ENCODE measurements at regions not wholly inside any gene's neighbourhood (a gene's known extent, or its start where the extent isn't known, plus 50 kb on each side); places are given as distances from the start of the nearest gene placed in this dataset.
"Not testable (repeated sequence)": the region's sequence is repeated elsewhere in the genome, so short reads cannot be mapped to it uniquely, and the experiment has no call there.

DNA sequence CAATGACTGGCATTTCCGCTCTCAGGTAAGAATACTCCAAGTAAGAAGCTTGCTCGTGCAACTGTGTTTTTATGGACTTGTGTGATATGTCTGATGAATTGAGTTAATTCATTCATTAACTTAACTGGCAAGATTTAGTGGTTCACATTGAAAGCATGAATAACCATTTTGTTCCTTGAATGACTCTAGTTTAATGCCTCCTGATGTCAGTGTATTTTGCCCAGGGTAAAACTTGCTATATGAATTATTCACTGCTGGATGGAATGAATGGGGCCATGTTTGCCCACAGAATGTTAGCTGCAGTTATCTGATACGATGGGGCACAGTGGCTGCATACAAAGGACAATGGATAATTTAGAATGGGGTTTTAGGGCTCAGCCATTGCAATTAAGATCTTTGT, 124.1 kb downstream of the ZNF365 start:
- no peak for DNase-seq (ENCODE audit: low read depth)

DNA sequence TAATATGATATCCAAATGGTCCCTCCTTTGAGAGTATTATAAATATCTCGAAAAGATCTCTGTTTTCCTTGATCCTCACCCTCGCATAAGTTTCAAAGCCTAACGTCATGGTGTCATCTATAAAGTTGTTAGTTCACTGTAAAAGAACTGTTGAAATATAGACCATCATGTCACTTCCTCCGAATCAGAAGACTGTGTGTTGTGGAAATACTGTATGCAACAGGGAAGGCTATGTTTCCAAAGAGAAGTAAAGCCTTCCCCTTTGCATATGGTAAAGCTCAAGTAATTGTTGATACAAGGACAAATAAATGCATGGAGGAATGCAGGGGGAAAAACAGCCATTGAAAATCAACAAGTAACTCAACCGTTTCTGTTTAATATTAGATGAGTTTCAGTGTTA, 125.9 kb downstream of the ZNF365 start:
- not testable (repeated sequence) for DNase-seq (ENCODE audit: low read depth)

DNA sequence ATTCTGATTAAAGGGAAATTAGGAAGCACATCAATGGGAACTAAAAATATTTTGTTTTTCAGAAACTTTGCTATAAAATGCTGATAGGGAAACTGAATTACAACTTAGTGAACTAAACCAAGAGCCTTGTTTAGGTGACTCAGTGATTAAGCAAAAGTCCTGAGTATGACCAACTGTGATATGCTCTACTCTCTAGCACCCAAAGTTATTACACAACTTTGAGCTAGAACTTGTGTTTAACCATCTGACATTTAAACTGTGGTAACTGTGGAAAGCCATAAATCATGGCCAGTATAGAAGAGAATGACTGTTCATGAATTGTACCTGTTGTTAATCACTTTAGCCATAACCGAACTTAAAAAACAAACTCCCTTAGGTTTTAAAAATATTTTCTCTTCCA, 127.4 kb downstream of the ZNF365 start:
- DNase-seq (ENCODE audit: low read depth) = no peak

DNA sequence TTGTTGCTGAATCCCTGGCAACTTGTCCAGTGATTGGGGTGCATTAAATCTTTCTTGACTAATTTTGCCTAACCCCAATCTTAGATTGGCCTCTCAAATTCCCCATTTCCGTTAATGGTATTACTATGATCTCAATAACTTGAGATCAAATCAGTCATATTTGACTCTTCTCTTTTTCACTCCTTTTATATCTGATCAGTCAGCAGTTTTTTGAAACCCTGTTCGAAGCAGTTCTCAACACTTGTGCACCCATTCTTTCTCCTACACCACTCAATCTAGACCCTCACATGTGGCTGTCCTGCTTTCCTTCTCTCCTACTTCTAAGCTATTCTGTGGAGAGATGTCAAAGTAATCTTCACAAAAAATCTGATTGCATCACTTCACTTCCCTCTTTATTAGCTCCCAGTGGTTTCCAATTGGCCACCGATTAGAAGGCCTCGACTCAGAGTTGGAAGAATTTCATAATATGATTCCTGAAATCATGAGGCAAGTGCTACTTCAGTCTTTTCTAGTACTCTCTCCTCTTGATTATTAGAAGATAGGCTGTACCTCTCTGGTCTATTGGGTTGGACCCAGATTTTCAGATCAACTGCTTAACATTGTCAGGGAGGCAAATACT, 128.9 kb downstream of the ZNF365 start:
- no peak for DNase-seq (ENCODE audit: low read depth)

DNA sequence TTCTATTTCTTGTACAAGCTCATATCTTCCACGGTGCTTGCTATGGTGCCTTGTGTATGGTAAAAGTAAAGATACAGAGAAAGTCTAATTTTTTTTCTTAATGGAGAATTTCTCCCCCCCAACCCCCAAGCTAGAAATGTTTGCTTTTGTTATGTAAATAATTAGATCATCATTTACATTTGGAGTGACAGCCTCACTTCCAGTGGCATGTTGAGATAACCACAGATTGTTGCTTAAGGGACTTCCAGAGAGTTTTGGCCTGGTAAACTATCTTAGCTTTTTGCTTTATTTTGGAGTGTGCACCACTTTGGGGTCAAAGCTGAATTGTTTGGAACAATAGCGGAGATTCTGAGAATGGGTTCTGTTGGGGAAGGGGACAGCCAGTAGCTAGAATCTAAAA, 129.7 kb downstream of the ZNF365 start:
- no peak for DNase-seq (ENCODE audit: low read depth)

DNA sequence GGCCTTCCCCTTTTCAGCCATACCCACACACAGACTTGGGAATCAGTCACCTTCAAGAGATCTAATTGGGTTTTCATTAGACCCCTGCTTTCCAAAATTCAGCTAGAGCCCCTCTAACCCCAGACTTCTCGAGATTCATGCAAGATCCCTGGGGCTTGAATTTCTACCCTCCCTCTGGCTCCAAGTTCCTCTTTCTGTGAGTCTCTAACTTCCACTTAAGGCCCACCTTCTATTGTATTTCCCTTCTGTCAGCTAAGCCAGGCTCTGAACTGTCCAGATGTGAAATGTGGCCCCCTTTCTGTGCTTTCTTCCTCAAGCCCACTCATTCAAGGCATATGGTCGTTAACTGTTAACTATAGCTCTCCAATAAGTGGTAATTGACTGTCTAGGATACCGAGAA, 132.2 kb downstream of the ZNF365 start:
- DNase-seq (ENCODE audit: low read depth) = no peak

DNA sequence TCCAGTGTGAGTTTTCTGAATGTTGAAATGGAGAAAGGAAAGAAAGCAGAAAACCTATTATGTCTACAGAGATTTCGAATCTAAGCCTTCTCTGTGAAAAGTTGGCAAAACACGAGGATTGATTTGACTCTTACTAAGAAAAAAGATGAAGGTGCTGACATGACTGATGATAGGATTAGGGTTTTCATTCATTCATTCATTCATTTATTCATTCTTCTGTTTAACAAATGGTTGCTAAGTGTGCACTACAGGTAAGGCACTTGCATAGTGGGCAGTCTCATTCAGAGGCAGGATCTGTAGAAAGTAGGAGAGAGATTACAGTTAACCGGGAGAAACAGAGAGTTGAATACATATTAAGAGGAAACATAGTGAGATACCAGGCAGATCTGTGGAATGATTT, 137.1 kb downstream of the ZNF365 start:
- DNase-seq (ENCODE audit: low read depth) = no peak

DNA sequence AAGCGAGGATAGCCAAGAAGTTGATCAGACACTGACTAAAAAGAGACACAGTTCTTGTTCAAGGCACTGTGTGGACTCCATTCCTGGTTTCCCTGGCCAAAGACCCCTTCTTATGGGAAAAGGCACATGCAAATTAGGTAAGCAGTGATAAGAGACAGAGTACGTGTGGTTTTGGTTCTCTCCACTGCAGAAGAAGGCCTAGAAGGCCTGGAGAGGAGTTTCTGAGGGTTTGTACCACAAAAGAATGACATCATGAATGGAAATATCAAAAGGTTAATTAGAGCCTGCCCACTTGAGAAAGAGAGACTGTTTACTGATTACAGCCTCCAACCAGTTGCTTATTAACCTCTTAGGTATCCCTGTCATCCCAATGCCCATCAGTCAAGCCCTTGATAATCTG, 137.5 kb downstream of the ZNF365 start:
- no peak for DNase-seq (ENCODE audit: low read depth)

DNA sequence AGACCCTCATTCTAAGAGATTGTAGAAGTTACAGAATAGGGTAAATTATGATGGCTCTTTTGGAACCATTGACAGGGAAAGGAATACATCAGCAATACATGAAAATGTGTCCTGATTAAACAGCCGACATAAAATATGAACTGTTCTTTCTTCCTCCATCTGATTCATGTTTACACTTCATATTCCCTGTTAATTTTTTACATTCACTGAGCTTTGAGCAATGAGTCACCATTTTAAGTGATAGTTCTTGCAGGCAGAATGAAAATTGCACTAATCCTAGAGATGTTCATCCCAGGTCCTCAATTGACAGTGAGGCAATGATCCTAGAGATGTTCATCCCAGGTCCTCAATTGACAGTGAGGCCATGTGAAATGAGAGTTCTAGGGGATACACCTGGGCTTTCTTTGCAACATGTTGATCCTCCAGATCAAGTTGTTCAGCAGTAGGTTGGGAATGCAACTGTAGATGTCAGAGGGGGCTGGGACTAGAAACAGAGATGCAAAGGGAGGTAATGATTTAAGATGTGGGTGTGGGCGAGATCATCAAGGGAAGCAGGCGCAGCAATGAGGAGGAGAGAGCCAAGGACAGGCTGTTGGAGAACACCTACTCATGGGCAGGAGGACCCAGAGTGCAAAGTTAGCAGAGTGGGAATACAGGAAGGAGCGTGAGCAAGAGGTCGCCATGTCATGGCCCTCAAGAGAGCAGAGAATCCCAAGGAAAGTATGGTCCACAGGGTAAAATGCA, 138.7 kb downstream of the ZNF365 start:
- no peak for DNase-seq (ENCODE audit: low read depth)

DNA sequence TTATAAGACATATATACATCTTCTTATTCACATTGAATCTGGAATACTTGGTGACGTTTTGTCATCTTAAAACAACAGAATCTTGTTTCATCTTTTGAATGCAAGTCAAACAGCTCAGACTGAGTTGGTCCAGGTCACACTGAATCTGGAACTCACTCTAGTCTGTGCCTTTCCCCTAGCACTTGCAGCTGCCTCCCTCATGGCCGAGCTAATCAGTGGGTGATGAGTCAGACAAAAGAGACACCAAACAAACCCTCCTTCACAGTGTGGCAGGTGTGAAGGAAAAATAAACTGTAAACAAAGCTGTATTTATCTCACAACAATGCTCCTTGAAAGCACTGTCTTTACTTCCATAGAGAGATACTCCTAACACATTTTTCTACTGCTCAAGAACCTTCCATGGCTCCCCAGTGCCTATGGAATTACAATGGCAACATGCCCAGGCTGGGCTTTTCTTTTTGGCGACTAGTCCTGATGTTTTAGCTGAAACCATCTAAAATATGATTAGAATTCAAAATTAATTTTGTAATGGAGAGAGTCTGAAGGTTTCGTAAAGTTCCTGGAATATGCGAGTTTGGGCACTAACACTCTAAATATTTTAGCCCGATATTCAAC, 140.0 kb downstream of the ZNF365 start:
- DNase-seq (ENCODE audit: low read depth) = no peak

DNA sequence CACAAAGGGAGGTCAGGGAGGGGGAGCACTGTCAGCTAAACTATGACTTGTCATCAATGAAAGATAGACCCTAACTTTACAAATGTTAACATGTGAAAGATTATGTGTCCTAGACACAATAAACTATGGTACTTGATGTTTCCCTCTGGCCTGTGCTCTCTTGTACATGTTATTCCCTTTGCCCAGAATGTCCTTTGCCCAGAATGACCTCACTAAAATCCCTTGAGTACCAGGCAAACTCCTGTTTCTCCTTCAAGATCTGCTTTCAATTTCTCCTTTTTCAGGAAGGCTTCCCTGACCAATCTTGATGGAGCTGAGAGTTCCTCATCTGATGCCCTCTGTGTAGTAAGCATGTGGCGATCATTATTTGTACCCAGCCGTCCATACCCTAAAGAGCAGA, 143.1 kb downstream of the ZNF365 start:
- DNase-seq (ENCODE audit: low read depth) = no peak

DNA sequence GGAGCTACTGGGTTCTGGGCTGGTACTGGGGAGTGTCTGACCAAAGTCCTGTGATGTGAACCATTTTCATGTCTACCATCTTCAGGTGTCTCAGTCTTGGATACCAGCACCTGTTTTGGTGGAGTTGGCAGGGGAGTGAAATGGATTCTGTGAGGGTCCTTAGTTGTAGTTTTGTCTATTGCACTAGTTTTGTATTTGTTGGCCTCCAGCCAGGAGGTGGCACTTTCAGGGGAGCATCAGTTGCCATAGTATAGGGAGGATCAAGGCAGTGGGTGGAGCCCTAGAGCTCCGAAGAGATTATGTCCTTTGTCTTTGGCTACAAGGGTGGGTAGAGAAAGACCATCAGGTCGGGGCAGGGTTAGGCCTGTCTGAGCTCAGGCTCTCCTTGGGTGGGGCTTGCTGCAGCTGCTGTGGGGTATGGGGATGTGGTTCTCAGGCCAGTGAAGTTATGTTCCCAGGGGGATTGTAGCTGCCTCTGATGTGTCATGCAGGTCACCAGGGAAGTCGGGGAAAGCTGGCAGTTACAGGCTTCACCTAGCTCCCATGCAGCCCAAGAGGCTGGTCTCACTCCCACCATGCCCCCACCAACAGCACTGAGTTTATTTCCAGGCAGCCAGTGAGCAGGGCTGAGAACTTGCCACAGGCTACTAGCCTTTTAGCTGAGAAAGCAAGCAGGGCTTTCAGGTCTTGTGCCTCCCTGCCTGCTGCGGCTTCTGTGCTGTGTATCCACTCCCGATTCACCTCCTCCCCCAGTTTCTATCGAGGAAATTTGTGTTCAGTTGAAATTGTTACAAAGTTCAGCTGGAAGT, 153.1 kb downstream of the ZNF365 start:
- no peak for DNase-seq (ENCODE audit: low read depth)

DNA sequence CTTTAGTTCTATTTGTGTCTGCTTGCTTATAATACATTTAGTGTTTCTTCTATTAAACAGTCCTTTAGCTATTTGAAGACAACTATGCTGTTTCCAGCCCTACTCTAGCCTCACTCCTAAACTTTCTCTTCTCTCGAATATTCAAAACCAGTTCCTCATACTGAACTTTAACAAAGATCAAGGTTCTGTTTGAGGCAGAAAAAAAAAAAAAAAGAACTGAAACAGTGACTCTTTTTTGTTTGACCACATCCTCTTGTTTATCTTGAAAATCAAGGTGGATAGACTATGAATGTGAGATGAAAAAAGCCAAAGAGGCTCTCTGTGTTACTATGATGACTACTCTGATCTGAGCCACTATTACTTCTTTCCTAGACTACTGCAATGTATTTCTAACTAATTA, 154.3 kb downstream of the ZNF365 start:
- no peak for DNase-seq (ENCODE audit: low read depth)

DNA sequence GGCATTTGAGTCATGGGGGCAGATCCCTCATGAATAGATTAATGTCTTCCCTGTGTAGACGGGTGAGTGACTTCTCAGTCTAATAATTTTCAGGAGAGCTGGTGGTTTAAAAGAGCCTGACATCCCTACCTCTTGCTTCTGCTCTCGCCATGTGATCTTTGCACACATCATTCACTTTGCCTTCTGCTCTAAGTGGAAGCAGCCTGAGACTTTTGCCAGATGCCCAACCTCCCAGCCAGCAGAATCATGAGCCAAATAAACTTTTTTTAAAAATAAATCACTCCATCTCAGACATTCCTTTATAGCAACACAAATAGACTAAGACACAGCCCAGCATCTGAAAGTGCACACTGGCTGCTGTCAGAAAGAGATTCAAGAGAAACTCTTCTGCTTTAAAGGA, 155.2 kb downstream of the ZNF365 start:
- no peak for DNase-seq (ENCODE audit: low read depth)

DNA sequence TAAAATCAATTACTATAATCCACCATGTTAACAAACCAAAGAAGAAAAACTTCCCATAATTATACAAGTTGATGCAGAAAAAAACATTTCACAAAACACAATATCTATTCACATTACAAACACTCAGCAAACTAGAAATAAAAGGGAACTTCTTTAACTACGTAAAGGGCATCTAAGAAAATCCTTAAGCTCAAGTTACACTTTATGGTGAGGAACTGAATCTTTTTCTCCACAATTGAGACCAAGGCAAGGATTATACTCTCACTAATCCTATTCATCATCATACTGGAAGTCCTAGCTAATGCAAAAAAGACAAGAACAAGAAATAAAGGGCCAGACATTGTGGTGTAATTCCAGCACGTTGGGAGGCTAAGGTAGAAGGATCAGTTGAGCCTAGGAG, 159.9 kb downstream of the ZNF365 start:
- DNase-seq (ENCODE audit: low read depth) = no peak

DNA sequence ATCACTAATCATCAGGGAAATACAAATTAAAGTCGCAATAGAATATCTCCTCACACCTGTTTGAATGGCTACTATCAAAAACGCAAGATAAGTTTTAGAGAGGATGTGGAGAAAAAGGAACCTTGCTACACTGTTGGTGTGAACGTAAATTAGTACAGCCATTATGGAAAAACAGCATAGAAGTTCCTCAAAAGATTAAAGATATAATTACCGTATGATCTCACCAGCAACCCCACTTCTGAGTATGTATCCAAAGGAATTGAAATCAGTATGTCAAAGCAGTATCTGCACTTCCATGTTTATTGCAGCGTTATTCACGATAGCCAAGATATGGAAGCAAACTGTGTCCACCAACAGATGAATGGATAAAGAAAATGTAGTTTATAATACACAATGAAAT, 164.4 kb downstream of the ZNF365 start:
- DNase-seq (ENCODE audit: low read depth) = no peak

DNA sequence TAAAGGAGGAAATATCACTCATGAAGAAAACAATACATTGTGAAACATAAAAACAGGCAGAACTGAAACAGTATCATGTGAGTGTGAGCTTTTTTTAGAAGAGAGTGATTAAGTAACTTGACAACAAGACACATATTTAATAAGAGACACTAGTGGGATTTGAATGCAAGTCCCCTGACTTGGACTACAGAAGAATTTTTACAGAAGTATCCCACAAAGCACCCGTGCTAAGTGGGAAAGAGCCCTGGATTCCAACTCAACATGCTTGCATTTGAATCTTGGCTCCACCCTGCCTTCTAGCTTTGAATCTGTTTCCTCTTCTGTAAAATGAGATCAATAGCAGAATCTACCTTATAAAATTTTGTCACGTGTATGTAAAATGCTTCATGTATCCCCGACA, 166.2 kb downstream of the ZNF365 start:
- DNase-seq (ENCODE audit: low read depth) = no peak

DNA sequence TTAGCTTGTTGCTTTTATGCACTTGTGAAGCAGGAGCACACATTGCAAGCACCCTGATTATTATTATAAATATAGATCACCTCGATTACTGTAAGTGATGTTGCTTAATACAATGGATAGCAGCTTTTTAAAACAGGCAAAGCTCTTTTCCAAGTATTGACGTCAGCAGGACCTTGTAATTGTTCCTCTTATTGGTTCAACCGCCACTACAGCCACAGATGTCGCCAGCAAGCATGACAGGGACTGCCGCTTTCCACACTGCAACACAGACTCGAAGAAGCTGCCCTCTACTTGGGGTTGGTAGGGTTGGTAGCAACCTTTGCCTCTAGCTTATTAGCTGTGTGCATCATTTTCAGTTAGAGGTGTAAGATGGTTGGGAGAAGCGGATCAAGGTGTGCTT, 167.6 kb downstream of the ZNF365 start:
- DNase-seq (ENCODE audit: low read depth) = no peak

DNA sequence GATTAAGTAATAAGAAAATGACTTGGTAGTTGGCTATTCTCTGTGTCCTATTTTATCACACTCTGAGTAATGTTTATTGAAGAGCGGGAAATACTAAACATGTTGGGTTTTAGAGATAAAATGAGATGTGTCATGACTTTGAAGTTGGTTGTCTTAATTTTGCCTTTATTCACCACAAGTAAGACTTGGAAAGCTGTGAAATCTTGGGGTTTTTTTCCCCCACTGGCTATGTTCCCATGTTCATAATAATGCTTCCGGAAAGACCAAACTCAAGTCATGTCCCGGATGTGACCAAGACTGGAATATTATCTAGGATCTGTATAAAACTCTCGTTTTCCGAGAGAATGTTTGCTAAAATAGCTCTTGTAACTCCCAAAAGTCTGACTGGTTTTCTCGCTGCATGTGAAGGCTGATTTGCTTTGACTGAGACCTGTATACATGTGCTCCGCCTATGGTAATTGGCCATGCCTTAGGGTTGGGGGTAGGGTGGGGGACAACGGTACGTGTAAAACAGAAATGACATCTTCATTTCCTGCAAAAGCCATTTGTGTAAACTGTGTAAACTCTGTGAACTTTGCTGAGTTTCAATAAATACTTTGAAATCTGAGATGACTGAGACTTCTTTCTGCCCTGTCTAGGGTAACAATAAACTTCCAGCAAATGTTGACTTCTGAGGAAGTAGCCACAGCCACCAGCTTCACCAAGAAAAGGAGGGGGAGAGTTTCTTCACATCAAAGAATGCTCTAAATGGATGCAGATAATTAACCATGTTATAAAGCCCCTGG, 169.6 kb downstream of the ZNF365 start:
- no peak for DNase-seq (ENCODE audit: low read depth)

DNA sequence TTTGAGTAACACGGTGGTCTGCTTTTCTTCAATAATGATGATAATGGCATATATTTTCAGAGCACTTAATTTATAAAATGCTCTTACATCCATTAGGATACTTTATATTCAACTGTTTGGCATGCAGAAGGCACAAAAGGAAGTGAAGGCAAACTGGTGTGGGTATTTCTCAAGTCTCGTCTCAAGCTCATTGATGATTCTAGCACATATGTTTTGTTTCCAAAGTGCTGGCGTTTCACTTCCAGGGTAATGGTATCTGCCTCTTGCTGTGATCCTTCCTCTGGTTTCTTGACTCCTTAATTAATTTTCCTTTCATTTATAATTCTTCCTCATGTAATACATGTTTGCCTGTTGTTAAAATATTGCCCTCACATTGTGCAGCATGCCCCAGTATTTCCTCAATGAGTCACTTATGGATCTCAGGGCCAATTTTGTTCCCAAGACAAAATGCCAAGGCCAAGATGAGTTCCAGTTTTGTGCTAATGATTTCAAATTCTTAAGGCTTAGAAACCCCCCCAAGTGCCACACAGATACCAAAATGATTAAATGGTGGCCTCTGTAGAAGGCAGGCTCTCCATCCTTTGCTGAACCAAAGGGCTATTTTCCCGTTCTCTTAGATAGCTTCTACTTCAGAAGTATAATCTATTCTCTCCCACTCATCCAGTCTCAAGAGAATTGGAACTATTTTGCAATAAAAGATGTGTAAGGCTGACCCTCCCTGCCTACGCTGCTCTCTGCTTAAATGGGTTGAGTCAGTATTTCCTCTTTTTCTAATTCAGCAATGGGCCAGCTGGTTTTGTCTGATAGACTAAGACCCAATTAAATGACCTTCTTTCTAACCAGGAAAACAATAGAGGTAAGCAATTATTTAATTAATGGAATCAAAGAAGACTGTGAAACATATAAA, 171.2 kb downstream of the ZNF365 start:
- no peak for DNase-seq (ENCODE audit: low read depth)

DNA sequence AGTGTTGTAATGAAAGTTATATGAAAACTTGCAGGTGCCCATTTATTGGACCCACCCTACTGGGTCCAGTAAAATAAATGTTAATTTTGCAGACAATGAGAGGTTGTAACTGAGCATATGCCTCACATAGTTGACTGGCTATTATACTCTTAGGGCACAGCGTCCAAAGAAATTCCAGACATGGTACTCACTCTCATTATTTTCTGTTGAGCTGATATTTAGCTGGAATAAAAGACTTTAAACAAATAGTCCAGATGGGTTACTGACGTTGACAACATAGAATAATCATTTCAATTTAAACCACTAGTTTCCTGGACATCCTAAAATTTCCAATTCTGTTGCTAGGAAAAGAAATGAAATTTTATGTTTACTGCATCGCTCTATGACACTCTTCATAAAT, 174.5 kb downstream of the ZNF365 start:
- no peak for DNase-seq (ENCODE audit: low read depth)

All from CMK (cell line).